B cell (primary cell): ENCODE measurements at regions not wholly inside any gene's neighbourhood (a gene's known extent, or its start where the extent isn't known, plus 50 kb on each side); places are given as distances from the start of the nearest gene placed in this dataset.

ENCODE experiments used
- EZH2 ChIP-seq: IDR thresholded peaks from 2 replicates; pipeline ENCODE4 v1.6.1; 2012; ENCODE audit warnings: borderline replicate concordance, low read depth, mild to moderate bottlenecking, moderate library complexity, low read length; ENCODE audit not compliant: insufficient read depth, poor library complexity, severe bottlenecking
- TF ChIP-seq, protein P1 (sequence below): fragments of 200-600 bp; IDR thresholded peaks from one replicate; pipeline ENCODE4 v1.8.0; 2022; ENCODE audit warnings: antibody characterized with exemption, mild to moderate bottlenecking

DNA sequence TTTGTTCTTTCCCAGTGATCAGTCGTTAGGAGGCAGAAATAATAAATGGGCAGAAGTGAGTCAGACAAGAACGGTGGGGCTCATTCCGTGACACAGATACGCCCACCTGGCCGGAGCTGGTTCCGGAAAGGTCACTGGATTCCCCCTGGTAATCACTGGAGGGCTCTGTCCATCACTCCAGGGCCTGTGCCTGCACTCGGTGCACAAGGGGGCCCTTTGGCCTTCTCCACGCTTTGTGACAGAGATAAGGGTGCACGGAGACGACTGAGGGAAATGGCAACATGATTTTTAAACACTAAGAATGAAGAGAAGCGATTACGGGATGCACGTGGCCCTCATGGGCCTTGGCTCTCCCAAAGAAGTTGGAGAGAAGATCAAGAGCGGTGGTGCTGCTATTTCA is 84.4 kb downstream of the PTGR3 start:
- TF ChIP-seq, protein P1, sequence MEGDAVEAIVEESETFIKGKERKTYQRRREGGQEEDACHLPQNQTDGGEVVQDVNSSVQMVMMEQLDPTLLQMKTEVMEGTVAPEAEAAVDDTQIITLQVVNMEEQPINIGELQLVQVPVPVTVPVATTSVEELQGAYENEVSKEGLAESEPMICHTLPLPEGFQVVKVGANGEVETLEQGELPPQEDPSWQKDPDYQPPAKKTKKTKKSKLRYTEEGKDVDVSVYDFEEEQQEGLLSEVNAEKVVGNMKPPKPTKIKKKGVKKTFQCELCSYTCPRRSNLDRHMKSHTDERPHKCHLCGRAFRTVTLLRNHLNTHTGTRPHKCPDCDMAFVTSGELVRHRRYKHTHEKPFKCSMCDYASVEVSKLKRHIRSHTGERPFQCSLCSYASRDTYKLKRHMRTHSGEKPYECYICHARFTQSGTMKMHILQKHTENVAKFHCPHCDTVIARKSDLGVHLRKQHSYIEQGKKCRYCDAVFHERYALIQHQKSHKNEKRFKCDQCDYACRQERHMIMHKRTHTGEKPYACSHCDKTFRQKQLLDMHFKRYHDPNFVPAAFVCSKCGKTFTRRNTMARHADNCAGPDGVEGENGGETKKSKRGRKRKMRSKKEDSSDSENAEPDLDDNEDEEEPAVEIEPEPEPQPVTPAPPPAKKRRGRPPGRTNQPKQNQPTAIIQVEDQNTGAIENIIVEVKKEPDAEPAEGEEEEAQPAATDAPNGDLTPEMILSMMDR: no peak
- no peak for TF ChIP-seq EZH2
